ENCODE measurements at regions not wholly inside any gene's neighbourhood (a gene's known extent, or its start where the extent isn't known, plus 50 kb on each side); places are given as distances from the start of the nearest gene placed in this dataset.

DNA sequence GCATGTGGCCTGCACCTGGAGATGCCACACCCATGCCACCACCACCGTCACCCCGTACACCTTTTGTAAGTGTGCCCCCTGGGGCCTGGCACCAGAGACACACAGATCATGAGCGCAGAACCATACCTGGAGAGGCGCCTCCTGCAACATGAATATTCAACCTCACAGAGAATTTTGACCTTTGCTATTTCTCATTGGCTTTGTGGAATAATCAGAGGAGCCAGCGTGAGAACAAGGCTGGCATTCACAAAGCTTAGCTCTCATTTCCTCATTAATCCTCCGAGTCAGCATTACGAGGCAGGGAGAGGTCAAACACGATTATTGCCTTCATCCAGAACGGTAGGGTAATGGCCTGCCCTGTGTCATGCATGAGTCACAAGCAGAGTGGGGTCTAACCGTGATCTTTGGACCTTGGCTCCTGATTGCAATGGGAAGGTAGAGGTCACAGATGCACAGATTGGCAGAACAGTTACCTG, 73.0 kb upstream of the POMGNT2 start:
- no peak for DNase-seq (ENCODE audit: low spot score)
- in situ Hi-C loops (cut with MboI; ENCODE audit: low sequenced_read_pairs, unreplicated experiment), result no loop called here
- TF ChIP-seq, protein P1, sequence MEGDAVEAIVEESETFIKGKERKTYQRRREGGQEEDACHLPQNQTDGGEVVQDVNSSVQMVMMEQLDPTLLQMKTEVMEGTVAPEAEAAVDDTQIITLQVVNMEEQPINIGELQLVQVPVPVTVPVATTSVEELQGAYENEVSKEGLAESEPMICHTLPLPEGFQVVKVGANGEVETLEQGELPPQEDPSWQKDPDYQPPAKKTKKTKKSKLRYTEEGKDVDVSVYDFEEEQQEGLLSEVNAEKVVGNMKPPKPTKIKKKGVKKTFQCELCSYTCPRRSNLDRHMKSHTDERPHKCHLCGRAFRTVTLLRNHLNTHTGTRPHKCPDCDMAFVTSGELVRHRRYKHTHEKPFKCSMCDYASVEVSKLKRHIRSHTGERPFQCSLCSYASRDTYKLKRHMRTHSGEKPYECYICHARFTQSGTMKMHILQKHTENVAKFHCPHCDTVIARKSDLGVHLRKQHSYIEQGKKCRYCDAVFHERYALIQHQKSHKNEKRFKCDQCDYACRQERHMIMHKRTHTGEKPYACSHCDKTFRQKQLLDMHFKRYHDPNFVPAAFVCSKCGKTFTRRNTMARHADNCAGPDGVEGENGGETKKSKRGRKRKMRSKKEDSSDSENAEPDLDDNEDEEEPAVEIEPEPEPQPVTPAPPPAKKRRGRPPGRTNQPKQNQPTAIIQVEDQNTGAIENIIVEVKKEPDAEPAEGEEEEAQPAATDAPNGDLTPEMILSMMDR (IDR thresholded peaks at IDR 0.05; ENCODE audit: borderline replicate concordance, control extremely low read depth, extremely low read depth, insufficient read depth, missing control alignments), result no peak

DNA sequence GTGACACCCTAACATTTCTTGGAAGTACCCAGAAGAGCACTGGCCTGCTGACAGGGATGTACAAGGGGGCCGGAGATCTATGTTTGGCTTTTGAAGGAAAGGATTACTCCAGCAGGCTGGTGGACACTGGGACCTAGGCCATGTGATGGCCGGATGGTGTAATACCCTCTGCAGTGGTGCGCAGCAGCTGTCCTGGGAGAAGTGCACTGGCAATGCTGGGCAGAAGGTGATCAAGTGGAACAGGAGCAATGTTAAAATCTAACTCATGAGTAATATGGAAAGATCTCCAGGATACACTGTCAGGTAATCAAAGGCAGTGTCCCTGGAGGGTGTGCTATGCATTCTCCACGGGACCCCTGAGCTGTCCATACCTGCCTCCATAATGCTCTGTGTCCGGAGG, 71.2 kb upstream of the POMGNT2 start:
- in situ Hi-C loops (cut with MboI; ENCODE audit: low sequenced_read_pairs, unreplicated experiment), result no loop called here
- no peak for DNase-seq (ENCODE audit: low spot score)
- TF ChIP-seq, protein P1 (IDR thresholded peaks at IDR 0.05; ENCODE audit: borderline replicate concordance, control extremely low read depth, extremely low read depth, insufficient read depth, missing control alignments), result no peak

DNA sequence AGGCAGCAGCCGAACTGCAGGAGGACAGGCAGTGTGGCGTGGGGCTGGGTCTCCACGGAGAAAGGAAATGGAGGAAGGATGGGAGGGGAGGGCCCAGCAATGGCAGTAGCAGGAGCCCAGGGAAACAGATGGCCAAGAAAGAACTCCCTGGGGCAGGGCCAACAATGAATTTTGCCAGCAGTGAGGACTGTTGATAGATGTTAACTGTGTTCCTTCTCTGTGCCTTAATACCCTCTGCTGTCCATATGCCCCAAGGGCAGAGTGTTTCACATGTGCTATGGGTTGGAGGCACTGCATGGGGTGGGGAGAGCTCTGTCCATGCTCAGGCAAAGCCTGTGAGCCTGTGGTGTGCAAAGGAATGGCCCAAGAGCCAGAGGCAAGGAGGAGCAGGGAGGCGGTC, 70.8 kb upstream of the POMGNT2 start:
- no peak for DNase-seq (ENCODE audit: low spot score)
- TF ChIP-seq, protein P1 (IDR thresholded peaks at IDR 0.05; ENCODE audit: borderline replicate concordance, control extremely low read depth, extremely low read depth, insufficient read depth, missing control alignments), result no peak
- in situ Hi-C loops (cut with MboI; ENCODE audit: low sequenced_read_pairs, unreplicated experiment), result no loop called here

DNA sequence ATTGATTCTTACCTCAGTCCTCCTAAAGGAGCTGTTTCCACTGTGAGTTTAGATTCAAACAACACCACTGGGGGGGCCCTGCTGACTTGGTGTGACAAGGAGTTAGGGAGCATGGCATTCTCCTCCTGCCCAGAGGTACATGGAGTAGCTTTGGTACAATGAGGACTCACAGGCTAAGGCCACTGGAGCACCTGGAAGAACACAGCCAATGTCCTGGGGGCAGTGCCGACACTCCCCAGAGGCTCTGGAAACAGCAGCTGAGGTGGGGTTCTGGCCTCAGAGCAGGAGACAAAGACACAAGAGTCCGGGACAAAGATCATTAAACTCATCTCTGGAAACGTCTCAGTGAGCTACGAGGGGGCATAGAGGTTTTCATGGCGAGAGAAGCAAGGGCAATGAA, 69.7 kb upstream of the POMGNT2 start:
- TF ChIP-seq, protein P1 (IDR thresholded peaks at IDR 0.05; ENCODE audit: borderline replicate concordance, control extremely low read depth, extremely low read depth, insufficient read depth, missing control alignments), result no peak
- no peak for DNase-seq (ENCODE audit: low spot score)
- in situ Hi-C loops (cut with MboI; ENCODE audit: low sequenced_read_pairs, unreplicated experiment), result no loop called here

DNA sequence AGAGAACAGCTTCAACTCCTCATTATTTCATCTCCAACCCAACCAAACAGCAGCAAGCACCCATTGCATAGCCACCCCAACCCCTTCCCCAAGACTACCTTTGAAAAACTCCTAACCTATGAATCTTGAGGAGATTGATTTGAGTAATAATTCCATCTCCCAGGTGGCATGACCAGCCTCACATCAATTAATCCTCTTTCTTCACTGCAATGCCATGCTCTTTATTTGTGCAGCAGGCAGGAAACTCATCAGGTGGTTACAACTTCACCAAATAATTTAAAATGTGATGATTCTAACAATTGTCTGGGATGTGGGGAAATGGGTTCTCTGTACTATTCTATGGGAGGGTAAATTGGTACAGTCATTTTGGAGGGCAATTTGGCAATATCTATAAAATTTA, 68.1 kb upstream of the POMGNT2 start:
- TF ChIP-seq, protein P1 (IDR thresholded peaks at IDR 0.05; ENCODE audit: borderline replicate concordance, control extremely low read depth, extremely low read depth, insufficient read depth, missing control alignments), result no peak
- no peak for DNase-seq (ENCODE audit: low spot score)
- in situ Hi-C loops (cut with MboI; ENCODE audit: low sequenced_read_pairs, unreplicated experiment), result loop anchor here (25.0 kb wide), 1 partner anchor 338 kb away; no protein-coding TSS in a partner anchor

DNA sequence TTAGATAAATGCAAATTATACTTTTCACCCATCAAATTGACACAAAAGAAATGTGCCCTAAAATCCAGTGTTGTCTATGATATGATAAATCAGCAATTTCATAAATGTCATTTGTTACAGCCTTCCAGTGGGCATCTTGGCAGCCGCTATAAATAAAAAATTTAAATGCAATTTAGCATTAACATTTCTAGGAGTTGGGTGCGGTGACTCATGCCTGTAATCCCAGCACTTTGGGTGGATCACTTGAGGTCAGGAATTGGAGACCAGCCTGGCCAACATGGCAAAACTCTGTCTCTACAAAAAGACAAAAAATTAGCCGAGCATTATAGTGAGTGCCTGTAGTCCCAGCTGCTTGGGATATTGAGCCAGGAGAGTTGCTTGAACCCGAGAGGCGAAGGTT, 65.9 kb upstream of the POMGNT2 start:
- TF ChIP-seq, protein P1 (IDR thresholded peaks at IDR 0.05; ENCODE audit: borderline replicate concordance, control extremely low read depth, extremely low read depth, insufficient read depth, missing control alignments), result no peak
- no peak for DNase-seq (ENCODE audit: low spot score)
- in situ Hi-C loops (cut with MboI; ENCODE audit: low sequenced_read_pairs, unreplicated experiment), result loop anchor here (25.0 kb wide), 1 partner anchor 341 kb away; no protein-coding TSS in a partner anchor
